ENCODE measurements at regions not wholly inside any gene's neighbourhood (a gene's known extent, or its start where the extent isn't known, plus 50 kb on each side); places are given as distances from the start of the nearest gene placed in this dataset.

DNA sequence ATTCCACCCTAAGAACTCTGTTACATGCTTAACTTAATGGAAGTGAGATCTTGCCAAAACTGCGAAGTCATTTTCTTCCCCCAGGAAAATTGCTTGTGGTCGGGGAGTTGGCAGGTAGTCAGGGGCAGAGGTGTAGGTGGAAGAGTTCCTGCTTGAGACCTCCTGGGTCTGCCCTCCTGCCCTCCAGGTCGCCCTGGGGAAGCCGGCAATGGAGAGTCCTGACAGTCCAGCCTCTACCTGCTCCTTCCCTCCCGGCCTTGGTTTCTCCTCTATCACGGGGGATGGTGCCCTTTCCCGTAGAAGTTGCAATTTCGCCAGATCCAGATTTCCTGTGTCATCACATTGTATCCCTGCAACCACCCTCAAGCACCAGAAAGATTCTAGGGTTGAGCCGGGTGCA is 463.8 kb downstream of the MATN1 start:
- Mint-ChIP-seq H3K4me1 (peaks cover 10% of the 10 kb centered on the region), H3K4me3 (no peak overlapping the region), H3K27me3 (ENCODE audit: insufficient read depth, low read depth) (peaks cover 2% of the 10 kb centered on the region), H3K9me3 (no peaks in the 10 kb centered on the region), H3K27ac (no peak overlapping the region), H3K36me3 (no peaks in the 10 kb centered on the region)
- H4K20me1 ChIP-seq (ENCODE audit: low read depth) = no peaks in the 10 kb centered on the region
- no peaks in the 10 kb centered on the region for H3F3A ChIP-seq (ENCODE audit: low read depth)
- peaks cover 6% of the 10 kb centered on the region for H3K4me1 ChIP-seq
- no peaks in the 10 kb centered on the region for H3K9me3 ChIP-seq (ENCODE audit: low read depth)
- H3K9ac ChIP-seq = no peak overlapping the region
- H3K27me3 ChIP-seq = no peaks in the 10 kb centered on the region
- no peak overlapping the region for H3K27ac ChIP-seq
- H2AFZ ChIP-seq (replicated peaks) = no peak overlapping the region
- no peaks in the 10 kb centered on the region for H3K36me3 ChIP-seq
- H3K4me3 ChIP-seq = no peak overlapping the region
- no peak for DNase-seq (ENCODE audit: low spot score)
- H3K4me2 ChIP-seq = no peak overlapping the region
- TF ChIP-seq EZH2 (IDR thresholded peaks at IDR 0.05) (no peak), CTCF (IDR thresholded peaks at IDR 0.05) (no peak), EZH2phosphoT487 (IDR thresholded peaks at IDR 0.05) (no peak)
- H3K79me2 ChIP-seq (ENCODE audit: low read depth) = no peaks in the 10 kb centered on the region

DNA sequence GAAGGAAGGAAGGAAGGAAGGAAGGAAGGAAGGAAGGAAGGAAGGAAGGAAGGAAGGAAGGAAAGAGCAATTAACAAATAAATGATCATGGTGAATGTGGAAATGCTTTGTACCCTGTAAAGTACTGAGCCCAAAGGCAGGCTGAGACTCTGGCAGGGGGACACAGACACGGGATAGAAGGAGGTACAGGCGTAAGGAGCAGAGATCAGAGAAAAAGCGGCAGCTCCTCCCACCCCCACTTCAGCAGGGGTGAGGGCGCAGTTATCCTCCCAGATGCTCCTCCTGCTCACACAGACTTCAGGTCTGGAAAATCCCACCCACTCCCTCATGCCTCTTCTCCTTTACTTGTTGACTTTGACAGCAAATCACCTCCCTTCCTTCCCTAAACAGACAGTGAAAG is 464.5 kb downstream of the MATN1 start:
- no peaks in the 10 kb centered on the region for H3F3A ChIP-seq (ENCODE audit: low read depth)
- no peak overlapping the region for H3K4me3 Mint-ChIP-seq
- H3K27me3 ChIP-seq = no peaks in the 10 kb centered on the region
- H3K4me1 ChIP-seq = peaks cover 6% of the 10 kb centered on the region
- DNase-seq (ENCODE audit: low spot score) = no peak
- H3K27ac ChIP-seq = no peak overlapping the region
- H3K4me1 Mint-ChIP-seq = peaks cover 10% of the 10 kb centered on the region
- no peak overlapping the region for H3K27ac Mint-ChIP-seq
- no peaks in the 10 kb centered on the region for H3K36me3 ChIP-seq
- H3K9me3 Mint-ChIP-seq = no peaks in the 10 kb centered on the region
- H3K9ac ChIP-seq = no peak overlapping the region
- no peaks in the 10 kb centered on the region for H3K36me3 Mint-ChIP-seq
- no peak overlapping the region for H3K4me2 ChIP-seq
- H3K79me2 ChIP-seq (ENCODE audit: low read depth) = no peaks in the 10 kb centered on the region
- TF ChIP-seq EZH2 (IDR thresholded peaks at IDR 0.05) (no peak), EZH2phosphoT487 (IDR thresholded peaks at IDR 0.05) (no peak), CTCF (IDR thresholded peaks at IDR 0.05) (no peak)
- peaks cover 2% of the 10 kb centered on the region for H3K27me3 Mint-ChIP-seq (ENCODE audit: insufficient read depth, low read depth)
- H3K9me3 ChIP-seq (ENCODE audit: low read depth) = no peaks in the 10 kb centered on the region
- H4K20me1 ChIP-seq (ENCODE audit: low read depth) = no peaks in the 10 kb centered on the region
- no peak overlapping the region for H2AFZ ChIP-seq (replicated peaks)
- no peak overlapping the region for H3K4me3 ChIP-seq

DNA sequence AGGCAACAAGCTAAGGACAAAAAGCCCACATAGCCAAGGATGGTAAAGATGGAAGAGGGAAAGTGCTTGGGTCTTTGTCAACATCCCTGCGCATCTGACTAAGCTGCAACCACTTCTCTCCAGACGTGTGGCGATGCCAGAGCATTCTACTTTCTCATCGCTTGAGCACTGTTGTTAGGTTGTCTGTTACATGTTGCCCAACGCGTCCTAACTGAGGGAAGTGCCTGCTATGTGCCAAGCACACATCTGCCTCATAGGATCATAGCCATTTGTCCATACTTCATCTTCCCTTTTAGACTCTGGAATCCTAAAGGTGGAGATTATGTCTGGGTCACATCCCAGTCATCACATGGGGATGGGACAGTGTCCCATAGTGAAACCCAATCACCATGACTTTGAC is 464.9 kb downstream of the MATN1 start:
- Mint-ChIP-seq H3K9me3 (no peaks in the 10 kb centered on the region), H3K4me3 (no peak overlapping the region), H3K36me3 (no peaks in the 10 kb centered on the region), H3K27ac (no peak overlapping the region), H3K4me1 (peaks cover 12% of the 10 kb centered on the region), H3K27me3 (ENCODE audit: insufficient read depth, low read depth) (peaks cover 2% of the 10 kb centered on the region)
- no peak overlapping the region for H3K4me3 ChIP-seq
- no peak overlapping the region for H3K4me2 ChIP-seq
- DNase-seq (ENCODE audit: low spot score) = no peak
- H3F3A ChIP-seq (ENCODE audit: low read depth) = no peaks in the 10 kb centered on the region
- H3K79me2 ChIP-seq (ENCODE audit: low read depth) = no peaks in the 10 kb centered on the region
- H3K4me1 ChIP-seq = peaks cover 6% of the 10 kb centered on the region
- no peak overlapping the region for H2AFZ ChIP-seq (replicated peaks)
- no peaks in the 10 kb centered on the region for H4K20me1 ChIP-seq (ENCODE audit: low read depth)
- H3K9ac ChIP-seq = no peak overlapping the region
- no peaks in the 10 kb centered on the region for H3K36me3 ChIP-seq
- no peak overlapping the region for H3K27ac ChIP-seq
- H3K9me3 ChIP-seq (ENCODE audit: low read depth) = no peaks in the 10 kb centered on the region
- H3K27me3 ChIP-seq = no peaks in the 10 kb centered on the region
- no peak for TF ChIP-seq EZH2phosphoT487 (IDR thresholded peaks at IDR 0.05)
- TF ChIP-seq EZH2 (IDR thresholded peaks at IDR 0.05) = no peak
- no peak for TF ChIP-seq CTCF (IDR thresholded peaks at IDR 0.05)

All from neural progenitor cell (in vitro differentiated cells).